MG63 (cell line): ENCODE measurements at regions not wholly inside any gene's neighbourhood (a gene's known extent, or its start where the extent isn't known, plus 50 kb on each side); places are given as distances from the start of the nearest gene placed in this dataset.
"Not testable (repeated sequence)": the region's sequence is repeated elsewhere in the genome, so short reads cannot be mapped to it uniquely, and the experiment has no call there.

Source experiments
- DNase-seq: peaks from one replicate; pipeline ENCODE4 v3.0.0-alpha.2; 2020
- H3K27me3 ChIP-seq: fragments of 250-450 bp; sonication (Bioruptor Pico); 2 replicates; pipeline ENCODE4 v1.5.1; 2020; ENCODE audit warnings: mild to moderate bottlenecking, moderate library complexity
- H3K36me3 ChIP-seq: fragments of 250-450 bp; sonication (Bioruptor Pico); 2 replicates; pipeline ENCODE4 v1.5.1; 2020; ENCODE audit warnings: mild to moderate bottlenecking, moderate library complexity
- H3K4me3 ChIP-seq: fragments of 250-450 bp; sonication (Bioruptor Pico); 2 replicates; pipeline ENCODE4 v1.5.1; 2020; ENCODE audit warnings: mild to moderate bottlenecking, moderate library complexity
- H3K9me3 ChIP-seq: fragments of 250-450 bp; sonication (Bioruptor Pico); 2 replicates; pipeline ENCODE4 v1.5.1; 2020; ENCODE audit warnings: mild to moderate bottlenecking, moderate library complexity

- DNase-seq, result no peak
- no peak overlapping the region for H3K4me3 ChIP-seq
Observed at GRCh38 chr4:29075366-29075765, 1644.8 kb upstream of the PCDH7 start.

DNA sequence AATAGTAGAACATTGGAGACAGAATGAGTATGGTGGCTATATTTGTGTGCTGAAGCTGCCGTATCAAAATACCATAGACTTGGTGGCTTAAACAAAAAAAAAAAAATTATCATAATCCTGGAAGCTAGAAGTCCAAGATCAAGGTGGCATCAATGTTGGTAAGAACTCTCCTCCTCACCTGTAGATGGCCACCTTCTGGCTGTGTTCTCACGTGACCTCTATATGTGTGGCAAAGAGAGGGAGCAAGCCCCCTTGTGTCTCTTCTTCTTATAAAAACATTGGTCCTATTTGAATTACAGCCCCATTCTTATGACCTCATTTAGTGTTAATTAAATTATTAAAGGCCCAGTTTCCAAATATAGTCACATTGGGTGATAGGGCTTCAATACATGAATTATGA lies 1640.9 kb upstream of the PCDH7 start:
- no peaks in the 10 kb centered on the region for H3K27me3 ChIP-seq
- H3K4me3 ChIP-seq, result no peak overlapping the region
- no peaks in the 10 kb centered on the region for H3K9me3 ChIP-seq
- H3K36me3 ChIP-seq, result no peaks in the 10 kb centered on the region
- no peak for DNase-seq

More at GRCh38 chr4:29075366-29075765, 1644.8 kb upstream of the PCDH7 start:
- Histone ChIP-seq H3K36me3 (no peaks in the 10 kb centered on the region), H3K9me3 (no peaks in the 10 kb centered on the region), H3K27me3 (no peaks in the 10 kb centered on the region)

GRCh38 chr4:29081234-29081955 lies 1638.8 kb upstream of the PCDH7 start:
- Histone ChIP-seq H3K9me3 (no peaks in the 10 kb centered on the region), H3K27me3 (no peaks in the 10 kb centered on the region), H3K36me3 (no peaks in the 10 kb centered on the region), H3K4me3 (no peak overlapping the region)
- DNase-seq, result no peak

GRCh38 chr4:29082684-29083083 lies 1637.5 kb upstream of the PCDH7 start:
- Histone ChIP-seq H3K36me3 (no peaks in the 10 kb centered on the region), H3K9me3 (no peaks in the 10 kb centered on the region), H3K4me3 (no peak overlapping the region), H3K27me3 (no peaks in the 10 kb centered on the region)
- DNase-seq, result no peak

- no peak for DNase-seq
- Histone ChIP-seq H3K36me3 (no peaks in the 10 kb centered on the region), H3K4me3 (no peak overlapping the region), H3K9me3 (no peaks in the 10 kb centered on the region), H3K27me3 (no peaks in the 10 kb centered on the region)
Observed at GRCh38 chr4:29085748-29086147, 1634.4 kb upstream of the PCDH7 start.

- H3K9me3 ChIP-seq, result no peaks in the 10 kb centered on the region
- no peaks in the 10 kb centered on the region for H3K27me3 ChIP-seq
- DNase-seq, result no peak
- no peak overlapping the region for H3K4me3 ChIP-seq
- no peaks in the 10 kb centered on the region for H3K36me3 ChIP-seq
Observed at GRCh38 chr4:29104694-29105093, 1615.5 kb upstream of the PCDH7 start.

- no peaks in the 10 kb centered on the region for H3K36me3 ChIP-seq
- no peak for DNase-seq
- H3K9me3 ChIP-seq, result no peaks in the 10 kb centered on the region
- H3K27me3 ChIP-seq, result no peaks in the 10 kb centered on the region
- H3K4me3 ChIP-seq, result no peak overlapping the region
Observed at GRCh38 chr4:29113960-29114359, 1606.2 kb upstream of the PCDH7 start.

- H3K36me3 ChIP-seq, H3K4me3 ChIP-seq, H3K27me3 ChIP-seq, DNase-seq, H3K9me3 ChIP-seq: not testable (repeated sequence)
Observed at GRCh38 chr4:29117231-29117722, 1602.9 kb upstream of the PCDH7 start.

DNA sequence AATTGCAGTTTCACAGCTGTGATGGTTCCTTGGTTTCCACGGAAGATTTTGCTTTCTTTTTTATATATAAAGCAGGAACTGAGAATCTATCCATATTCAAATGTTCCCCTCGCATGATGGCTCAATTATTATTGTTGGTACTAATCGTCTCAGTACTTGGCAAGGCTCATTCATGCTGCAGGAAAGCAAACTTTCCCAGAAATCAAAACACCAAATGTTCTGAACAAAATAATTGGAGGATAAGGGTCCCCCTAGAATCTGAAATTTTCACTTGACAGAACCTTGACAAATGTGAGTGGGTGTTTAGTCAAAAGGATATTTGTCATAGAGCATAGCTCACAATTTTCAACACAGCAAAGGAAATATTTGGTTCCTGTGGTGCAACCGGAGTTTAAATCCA lies 1598.6 kb upstream of the PCDH7 start:
- DNase-seq, result no peak
- H3K27me3 ChIP-seq, result no peaks in the 10 kb centered on the region
- H3K36me3 ChIP-seq, result no peaks in the 10 kb centered on the region
- H3K4me3 ChIP-seq, result no peak overlapping the region
- H3K9me3 ChIP-seq, result no peaks in the 10 kb centered on the region

DNA sequence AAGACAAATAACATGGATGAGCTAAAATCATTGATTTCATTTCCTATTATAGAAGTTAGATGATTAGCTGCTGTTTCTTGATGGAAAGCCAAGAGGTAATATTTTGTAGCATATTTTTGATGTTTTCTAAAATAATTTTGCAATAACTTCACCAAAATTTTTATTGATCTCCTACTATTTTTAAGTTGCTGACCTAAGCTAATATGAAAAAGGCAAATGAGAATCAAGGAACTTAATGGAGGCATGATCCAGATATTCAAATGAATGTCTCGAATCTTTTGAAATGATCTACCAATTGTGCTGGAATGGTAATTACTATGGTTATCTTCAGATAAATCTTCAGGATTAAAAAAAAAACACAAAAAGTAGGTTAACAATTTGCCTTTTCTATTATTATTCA lies 1591.4 kb upstream of the PCDH7 start:
- no peak for DNase-seq
- Histone ChIP-seq H3K9me3 (no peaks in the 10 kb centered on the region), H3K27me3 (no peaks in the 10 kb centered on the region), H3K4me3 (no peak overlapping the region), H3K36me3 (no peaks in the 10 kb centered on the region)

DNA sequence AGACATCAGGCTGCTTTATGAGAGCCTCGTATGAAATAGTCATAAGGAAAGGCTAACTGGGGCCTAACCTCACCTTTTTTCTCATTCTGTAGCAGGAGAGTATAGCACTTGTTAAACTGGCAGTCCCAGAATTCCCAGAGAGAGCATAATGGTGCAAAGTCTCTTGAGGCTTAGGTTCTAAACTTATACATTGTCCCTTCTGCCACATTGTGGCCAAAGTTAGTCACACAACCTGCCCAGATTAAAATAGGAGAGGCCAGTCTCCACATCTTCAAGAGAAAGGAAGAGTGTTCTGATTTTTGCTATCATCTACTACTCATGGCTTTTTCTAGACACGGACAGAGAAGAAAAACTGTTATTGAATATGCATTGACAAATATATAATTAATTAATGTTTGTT lies 1588.9 kb upstream of the PCDH7 start:
- H3K4me3 ChIP-seq, result no peak overlapping the region
- H3K36me3 ChIP-seq, result no peaks in the 10 kb centered on the region
- H3K9me3 ChIP-seq, result no peaks in the 10 kb centered on the region
- DNase-seq, result no peak
- no peaks in the 10 kb centered on the region for H3K27me3 ChIP-seq

GRCh38 chr4:29142708-29143107 lies 1577.5 kb upstream of the PCDH7 start:
- no peaks in the 10 kb centered on the region for H3K27me3 ChIP-seq
- H3K4me3 ChIP-seq, result no peak overlapping the region
- DNase-seq, result no peak
- H3K9me3 ChIP-seq, result no peaks in the 10 kb centered on the region
- H3K36me3 ChIP-seq, result no peaks in the 10 kb centered on the region

DNA sequence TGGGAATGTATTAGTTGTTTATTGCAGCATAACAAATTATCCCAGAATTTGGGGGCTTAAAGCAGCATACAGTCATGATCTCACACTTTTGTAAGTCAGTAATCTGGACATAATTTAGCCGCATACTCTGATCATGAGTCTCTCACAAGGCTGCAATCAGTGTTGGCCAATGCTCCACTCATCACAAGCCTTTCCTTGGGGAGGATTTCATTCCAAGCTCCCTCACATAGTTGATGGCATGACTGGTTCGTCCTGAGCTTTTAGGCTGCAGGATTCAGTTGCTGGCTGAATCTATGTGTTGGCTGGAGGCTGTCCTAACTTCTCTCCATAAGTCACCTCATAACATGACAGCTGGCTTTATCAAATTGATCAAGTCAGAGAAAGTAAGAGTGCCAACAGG lies 1568.6 kb upstream of the PCDH7 start:
- Histone ChIP-seq H3K9me3 (no peaks in the 10 kb centered on the region), H3K4me3 (no peak overlapping the region)
- DNase-seq, result no peak

GRCh38 chr4:29153642-29154041 lies 1566.5 kb upstream of the PCDH7 start:
- Histone ChIP-seq H3K4me3 (no peak overlapping the region), H3K9me3 (no peaks in the 10 kb centered on the region), H3K27me3 (no peaks in the 10 kb centered on the region), H3K36me3 (no peaks in the 10 kb centered on the region)
- no peak for DNase-seq

More for the DNA sequence above, 1568.6 kb upstream of the PCDH7 start:
- no peaks in the 10 kb centered on the region for H3K36me3 ChIP-seq
- H3K27me3 ChIP-seq, result no peaks in the 10 kb centered on the region

DNA sequence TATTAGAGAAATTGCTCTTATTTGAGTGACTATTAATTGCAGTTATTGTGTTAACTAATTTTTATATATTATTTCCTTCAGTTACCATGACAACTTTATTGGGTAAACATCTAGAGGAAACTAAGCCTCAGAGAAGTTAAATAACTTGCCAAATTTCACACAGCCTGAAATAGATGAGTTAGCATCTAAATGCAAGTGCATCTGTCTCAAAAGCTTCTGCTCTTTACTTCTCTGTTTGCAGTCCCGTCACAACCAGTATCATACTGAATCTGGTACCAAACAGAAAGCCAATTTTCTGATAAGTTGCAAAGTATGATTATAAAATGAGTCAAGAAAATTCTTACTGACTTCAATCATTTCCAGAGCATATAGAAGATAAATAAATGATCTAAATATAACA lies 1544.9 kb upstream of the PCDH7 start:
- no peak overlapping the region for H3K4me3 ChIP-seq
- no peak for DNase-seq
- no peaks in the 10 kb centered on the region for H3K36me3 ChIP-seq
- H3K27me3 ChIP-seq, result no peaks in the 10 kb centered on the region
- no peaks in the 10 kb centered on the region for H3K9me3 ChIP-seq

GRCh38 chr4:29199025-29199424 lies 1521.1 kb upstream of the PCDH7 start:
- Histone ChIP-seq H3K9me3 (no peaks in the 10 kb centered on the region), H3K36me3 (no peaks in the 10 kb centered on the region), H3K4me3 (no peak overlapping the region), H3K27me3 (no peaks in the 10 kb centered on the region)
- no peak for DNase-seq

- Histone ChIP-seq H3K27me3 (no peaks in the 10 kb centered on the region), H3K4me3 (no peak overlapping the region), H3K36me3 (no peaks in the 10 kb centered on the region), H3K9me3 (no peaks in the 10 kb centered on the region)
- no peak for DNase-seq
Observed at GRCh38 chr4:29199485-29199884, 1520.7 kb upstream of the PCDH7 start.

GRCh38 chr4:29213020-29213419 lies 1507.1 kb upstream of the PCDH7 start:
- no peaks in the 10 kb centered on the region for H3K27me3 ChIP-seq
- H3K9me3 ChIP-seq, result no peaks in the 10 kb centered on the region
- no peaks in the 10 kb centered on the region for H3K36me3 ChIP-seq
- no peak for DNase-seq
- no peak overlapping the region for H3K4me3 ChIP-seq
